GM18520 (cell line): ENCODE measurements at regions not wholly inside any gene's neighbourhood (a gene's known extent, or its start where the extent isn't known, plus 50 kb on each side); places are given as distances from the start of the nearest gene placed in this dataset.

Experiments used
- ATAC-seq: cut with Tn5 transposase; IDR thresholded peaks from one replicate; pipeline ENCODE4 v1.9.1; 2021; ENCODE audit not compliant: unreplicated experiment

DNA sequence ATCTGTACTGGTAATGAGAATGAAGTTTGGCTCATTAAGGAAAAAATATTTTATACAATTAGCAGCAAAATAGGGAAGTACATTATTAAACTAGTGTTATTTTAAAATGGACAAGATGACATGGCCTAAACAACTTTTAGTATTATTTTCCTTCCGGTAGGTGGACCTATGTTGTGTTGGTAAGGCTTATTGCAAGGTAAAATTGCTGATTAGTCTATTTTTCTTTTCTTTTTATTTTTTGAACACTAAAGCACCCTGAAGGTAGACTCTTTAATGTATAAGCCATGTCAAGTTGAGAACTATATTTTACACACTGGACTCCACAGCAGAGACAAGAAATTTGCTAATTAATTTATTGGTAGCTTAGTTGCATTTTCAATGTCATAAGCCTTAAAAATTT lies 239.5 kb upstream of the POT1 start:
- ATAC-seq, result no peak

DNA sequence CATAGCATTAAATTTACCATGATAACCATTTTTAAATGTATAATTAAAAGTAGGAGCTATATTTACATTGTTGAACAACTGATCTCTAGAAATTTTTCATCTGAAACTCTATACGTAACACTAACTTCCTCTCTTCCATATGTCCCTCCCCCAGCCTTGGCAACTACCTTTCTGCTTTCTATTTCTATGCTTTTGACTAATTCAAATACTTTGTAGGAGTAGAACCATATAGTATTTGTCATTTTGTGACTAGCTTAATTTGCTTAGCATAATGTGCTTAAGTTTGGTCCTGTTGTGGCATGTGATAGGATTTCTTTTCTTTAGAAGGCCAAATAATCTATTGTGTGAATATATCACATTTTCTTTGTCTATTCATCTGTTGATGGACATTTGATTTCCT lies 225.3 kb upstream of the POT1 start:
- ATAC-seq, result no peak

DNA sequence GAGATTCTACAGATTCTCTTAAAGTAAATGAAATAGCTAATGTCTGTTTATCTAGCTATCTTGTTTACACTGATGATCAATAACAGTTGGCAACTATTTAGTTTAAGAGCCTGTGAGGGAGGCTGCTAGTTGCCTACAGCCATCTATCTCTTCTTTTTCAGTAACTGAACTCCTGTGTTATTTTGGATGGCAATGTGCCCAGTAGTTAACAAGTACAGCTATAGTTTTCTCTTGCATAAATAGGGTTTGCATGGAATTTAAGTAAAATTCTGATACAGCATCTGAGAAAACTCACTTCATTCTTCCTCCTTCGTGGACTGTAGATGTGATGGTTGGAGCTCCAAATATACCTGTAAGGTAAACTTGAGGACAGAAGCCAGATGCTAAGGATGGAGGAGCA lies 219.5 kb upstream of the POT1 start:
- no peak for ATAC-seq

DNA sequence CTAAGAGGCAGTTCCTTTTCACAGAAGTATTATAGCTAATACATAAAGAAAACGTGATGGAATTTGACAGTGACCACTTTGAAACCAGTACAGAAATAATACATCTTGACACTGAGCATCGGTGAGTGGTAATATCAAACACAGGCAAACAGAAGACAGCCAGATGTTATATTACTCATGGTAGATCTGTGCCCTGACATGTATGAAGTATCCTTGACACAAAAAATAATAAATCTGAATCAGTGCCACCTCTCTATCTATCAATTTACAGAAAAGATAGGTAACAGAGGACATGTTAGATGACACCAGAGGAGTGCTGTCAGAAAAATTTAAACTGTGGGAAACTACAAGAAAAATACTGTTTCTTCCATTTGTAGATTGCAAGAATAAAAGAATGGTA lies 217.4 kb upstream of the POT1 start:
- no peak for ATAC-seq

DNA sequence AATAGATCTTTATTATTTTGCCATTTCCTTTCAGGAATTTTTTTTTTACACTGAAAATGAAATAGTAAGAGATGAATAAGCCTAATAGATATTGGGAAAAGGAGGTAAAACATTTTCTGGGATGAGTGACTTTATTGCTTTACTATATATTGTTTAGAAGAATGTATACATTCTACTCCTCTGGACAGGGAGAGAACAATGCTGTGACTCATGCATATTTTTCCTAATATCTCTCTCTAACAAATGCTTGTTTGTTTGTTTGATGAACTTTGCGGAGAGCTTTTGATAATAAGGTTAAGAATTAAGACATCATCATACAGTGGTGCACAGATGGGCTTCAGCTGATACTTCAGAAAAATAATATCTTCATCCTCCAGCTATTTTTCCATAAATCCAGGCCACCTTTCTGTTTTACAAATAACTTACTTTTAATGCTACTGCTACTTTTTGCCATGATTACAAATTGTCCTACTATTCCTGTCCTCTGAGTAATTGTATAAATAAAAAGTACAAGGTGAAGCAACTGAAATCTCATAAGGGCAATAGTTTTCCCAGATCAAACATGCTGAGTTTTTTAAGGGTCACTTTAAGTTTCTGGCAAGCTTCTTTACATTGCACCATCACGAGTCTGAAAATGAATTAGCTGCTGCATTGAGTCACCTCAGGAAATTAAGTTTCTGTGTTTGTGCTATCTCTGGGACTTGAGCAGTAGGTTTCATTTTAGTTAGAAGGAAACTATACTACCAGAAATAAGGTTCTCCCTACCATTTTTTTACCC lies 207.3 kb upstream of the POT1 start:
- no peak for ATAC-seq

DNA sequence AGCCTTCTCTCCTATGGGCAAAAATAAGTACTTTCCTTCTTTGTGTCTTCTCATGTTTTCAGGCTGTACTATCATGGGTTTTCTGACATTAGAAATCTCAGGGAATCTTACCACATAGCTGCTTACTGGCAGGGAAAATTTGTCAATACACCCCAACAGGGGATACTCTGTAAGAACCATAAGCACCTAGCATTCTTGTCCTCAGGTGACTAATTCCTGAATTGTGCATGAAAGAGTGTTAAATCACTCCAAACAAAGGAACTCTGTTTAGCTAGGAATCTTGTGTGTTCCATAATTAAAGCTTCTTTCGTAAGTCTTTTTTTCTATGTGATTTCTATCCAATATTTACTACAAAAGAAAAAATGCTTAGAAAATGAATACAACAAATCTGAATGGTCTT lies 206.7 kb upstream of the POT1 start:
- ATAC-seq, result no peak

DNA sequence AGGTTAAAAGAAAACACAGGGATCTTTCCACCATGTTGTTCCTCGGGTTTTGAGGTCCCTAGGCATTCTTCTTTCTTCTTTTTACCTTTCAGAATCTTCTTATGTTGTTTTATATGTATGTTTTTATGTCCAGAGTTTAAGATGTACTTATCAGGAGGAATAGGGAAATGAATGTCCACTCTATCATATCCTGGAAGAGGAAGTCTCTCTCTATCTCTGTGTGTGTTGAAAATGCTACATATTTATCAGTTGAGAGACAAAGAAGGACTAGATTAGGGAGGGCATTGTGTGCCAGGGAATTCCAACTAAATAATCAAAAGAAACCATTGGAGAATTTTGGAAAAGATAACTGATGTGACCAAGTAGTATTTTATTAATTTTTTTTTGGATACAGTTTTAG lies 200.5 kb upstream of the POT1 start:
- ATAC-seq, result no peak

DNA sequence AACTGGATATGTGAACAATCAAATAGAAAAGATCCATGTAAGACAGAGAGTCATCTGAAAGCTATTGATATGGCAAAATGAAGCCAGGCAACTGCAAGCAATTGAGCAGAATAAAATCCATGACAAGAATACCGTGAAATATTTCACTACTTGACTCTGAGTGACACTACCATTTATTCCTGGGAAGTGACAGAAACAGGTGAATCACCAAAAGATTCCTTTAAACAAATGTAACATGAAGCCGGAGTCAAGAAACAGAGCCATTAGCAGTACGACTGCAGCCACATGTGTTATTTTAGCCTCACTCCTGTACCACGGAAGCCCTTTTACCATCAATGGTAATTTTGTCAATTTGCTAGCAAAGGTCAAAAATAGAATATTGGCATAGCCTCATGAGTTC lies 197.7 kb upstream of the POT1 start:
- no peak for ATAC-seq

DNA sequence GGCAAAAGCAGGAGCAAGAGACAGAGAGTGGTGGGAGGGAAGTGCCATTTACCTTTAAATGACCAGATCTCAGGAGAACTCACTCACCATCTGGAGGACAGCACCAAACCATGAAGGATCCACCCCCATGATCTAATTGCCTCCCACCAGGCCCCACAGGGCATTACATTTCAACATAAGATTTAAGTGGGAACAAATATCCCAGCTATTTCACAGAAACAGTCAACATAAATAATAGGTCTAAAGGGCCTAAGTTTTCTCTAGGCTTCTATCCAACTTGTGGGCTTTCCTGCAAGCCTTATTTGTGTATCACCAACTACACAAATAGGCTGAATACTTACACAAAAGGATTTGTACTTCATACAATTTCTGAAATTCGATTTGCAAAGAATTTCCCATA lies 196.8 kb upstream of the POT1 start:
- no peak for ATAC-seq

DNA sequence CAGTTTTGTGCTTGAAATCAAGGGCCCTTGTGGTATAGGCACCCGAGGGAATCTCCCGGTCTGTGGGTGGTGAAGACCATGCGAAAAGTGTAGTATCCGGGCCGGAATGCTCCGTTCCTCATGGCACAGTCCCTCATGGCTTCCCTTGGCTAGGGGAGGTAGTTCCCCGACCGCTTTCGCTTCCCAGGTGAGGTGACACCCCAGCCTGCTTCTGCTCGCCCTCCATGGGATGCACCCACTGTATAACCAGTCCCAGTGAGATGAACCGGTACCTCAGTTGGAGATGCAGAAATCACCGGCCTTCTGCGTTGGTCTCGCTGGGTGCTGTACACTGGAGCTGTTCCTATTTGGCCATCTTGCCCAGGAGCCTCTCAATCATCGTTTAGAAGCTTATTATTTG lies 195.7 kb upstream of the POT1 start:
- ATAC-seq, result no peak

DNA sequence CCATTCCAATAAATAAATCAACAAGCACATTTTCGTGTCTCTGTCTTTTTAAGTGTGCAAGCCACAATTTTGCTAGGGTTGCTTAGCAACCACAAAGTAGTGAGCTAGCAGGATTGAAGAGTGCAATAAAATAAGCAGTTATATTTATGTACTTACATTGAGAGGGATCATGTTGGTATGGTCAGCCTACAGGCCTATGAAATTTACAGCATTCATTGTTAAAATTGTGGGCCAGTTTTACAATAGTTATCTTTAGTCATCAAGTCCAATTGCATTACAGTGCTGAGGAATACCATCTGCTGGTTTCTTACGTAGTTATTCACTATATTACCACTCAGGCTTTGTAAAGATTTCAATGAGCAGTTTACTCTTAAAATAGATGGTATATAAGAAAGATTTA lies 192.5 kb upstream of the POT1 start:
- ATAC-seq, result no peak

DNA sequence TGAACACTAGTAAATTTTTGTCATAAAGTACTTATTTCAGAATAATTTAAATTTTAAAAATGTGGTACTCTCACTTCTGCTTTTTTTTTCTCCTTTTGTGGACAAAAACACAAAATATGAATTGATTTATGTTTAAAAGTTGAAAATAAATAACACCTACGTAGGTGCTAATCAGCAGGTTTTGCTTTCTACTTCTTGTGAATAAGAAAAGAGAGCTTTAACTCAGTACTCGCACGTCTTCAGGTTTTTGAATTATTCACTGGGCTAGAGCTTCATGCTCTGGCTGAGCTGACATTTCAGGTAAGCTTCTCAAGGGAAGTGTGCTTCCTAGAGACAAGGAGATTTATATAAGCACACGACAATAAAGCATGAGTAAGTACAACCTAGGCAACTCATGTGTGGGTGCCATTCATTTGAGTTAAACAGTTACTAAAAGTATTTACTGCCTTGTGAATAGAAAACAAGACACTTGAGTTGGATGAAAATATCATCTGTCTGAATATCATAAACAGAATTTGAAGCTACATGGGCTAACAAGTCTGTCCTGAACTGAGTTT lies 190.0 kb upstream of the POT1 start:
- ATAC-seq, result peak; percentile 43

DNA sequence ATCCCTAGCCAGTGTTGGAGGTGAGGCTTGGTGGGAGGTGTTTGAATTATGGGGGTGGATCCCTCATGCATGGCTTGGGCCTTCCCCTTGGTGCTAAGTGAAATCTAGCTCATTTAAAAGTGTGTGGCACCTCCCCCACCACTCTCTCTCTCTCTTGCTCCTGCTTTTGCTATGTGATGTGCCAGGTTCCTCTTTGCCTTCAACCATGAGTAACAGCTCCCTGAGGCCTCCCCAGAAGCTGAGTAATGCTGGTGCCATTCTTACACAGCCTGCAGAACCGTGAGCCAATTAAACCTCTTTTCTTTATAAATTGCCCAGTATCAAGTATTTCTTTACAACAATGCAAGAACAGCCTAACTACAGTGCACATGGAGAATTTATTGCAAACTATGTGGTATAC lies 188.8 kb upstream of the POT1 start:
- no peak for ATAC-seq

DNA sequence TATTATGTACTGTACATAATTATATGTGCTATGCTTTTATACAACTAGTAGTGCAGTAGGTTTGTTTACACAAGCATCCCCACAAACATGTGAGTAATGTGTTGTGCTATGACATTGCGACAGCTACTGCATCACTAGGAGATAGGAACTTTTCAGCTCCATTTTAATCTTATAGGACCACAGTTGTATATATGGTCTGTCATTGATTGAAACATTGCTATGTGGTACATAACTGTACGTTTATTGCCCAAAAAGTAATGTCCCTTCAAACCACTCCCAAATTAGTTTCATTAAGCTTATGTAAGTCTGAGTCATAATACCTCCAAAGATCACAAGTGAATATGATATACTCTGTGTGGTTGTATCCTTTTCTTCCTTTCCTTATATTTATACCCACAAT lies 183.2 kb upstream of the POT1 start:
- ATAC-seq, result no peak

DNA sequence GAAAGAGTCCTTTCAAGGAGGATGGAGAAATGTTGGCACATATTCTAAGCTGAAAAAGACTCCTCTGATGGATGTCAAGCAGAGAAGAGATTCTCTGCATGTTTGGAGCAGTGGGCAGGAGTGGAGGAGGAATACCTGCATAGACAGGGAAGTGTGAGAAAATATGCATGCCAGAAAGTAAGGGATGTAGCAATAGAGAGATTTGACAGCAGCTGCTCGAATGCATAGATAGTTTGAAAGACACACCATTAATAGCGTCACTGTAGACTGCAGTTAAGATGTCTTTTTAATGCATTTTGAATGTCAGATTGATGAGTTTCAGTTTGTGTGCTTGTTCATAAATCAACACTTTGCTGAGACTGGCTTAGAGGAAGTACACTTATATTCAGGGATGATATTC lies 169.9 kb upstream of the POT1 start:
- no peak for ATAC-seq

DNA sequence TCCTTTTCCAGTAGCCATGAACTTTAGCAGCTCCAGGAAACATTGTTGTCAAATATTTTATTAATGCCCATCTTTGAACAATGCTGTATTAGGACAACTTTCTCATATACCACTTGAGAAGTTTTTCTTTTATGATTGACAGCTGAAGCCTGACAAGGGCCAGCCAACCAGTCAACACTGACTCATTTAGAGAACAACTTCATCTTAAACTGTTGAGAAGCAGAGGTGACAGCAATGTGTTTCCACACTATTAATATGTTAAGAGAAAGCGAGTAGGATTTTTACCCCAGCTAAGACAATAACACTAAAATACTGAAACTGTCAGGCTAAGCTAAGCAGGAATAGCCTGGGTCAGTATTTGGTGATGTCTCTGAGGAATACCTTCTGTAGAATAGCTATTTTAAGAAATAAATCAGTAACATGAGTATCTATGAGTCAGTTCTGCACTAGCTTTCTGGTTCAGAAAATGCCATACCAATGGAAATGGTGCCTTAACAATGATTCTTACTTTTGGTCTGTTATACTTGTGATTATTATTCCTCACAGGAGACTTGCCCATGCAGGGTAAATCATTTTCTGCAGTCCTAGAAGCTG lies 168.8 kb upstream of the POT1 start:
- peak; percentile 95 for ATAC-seq

DNA sequence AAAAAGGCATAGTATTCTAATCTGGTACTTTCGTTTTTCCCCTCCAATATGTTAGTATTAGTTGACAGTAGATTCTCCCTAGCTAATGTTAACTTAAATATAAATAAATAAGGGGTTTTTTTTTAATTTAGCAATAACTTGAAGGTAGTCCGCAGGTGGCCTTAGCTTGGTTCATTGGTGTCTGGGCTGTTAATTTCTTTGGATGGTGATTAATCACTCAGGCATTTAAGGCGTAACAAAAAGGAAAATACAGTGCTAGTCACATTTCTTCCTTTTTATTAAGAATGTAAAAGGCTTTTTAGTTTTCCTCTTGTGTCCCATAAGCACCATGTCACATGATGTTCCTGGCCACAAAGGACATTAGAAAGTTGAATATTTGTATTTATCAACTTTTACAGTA lies 161.0 kb upstream of the POT1 start:
- no peak for ATAC-seq

DNA sequence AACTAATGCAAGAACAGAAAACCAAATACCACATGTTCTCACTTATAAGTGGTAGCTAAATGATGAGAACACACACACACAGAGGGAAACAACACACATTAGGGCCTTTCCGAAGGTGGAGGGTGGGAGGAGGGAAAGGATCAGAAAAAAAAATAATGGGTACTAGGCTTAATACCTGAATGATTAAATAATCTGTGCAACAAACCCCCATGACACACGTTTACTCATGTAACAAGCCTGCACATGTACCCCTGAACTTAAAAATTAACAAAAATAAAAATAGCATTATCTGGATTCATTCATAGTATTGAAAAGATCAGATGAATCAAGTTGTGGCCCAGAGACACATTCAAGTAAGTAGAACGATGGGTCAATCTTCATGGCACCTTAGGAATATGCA lies 159.5 kb upstream of the POT1 start:
- no peak for ATAC-seq

DNA sequence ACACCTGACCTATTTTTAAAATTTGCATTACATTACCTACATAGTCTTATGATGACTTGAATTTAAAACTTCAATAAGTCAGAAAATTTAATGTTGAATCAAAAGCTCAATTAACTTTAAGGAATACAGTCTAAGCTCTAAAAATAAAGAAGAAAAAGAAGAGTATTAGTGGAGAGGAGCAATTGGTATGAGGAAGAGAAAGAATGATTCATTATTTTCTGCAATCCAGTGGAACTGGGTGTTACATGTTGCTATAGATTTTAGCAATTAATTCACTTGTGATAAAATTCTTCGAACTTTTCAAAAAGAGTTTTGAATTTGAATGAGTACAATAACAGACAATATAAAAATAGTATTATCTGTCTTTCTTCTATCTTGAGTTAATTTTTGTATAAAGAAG lies 158.9 kb upstream of the POT1 start:
- ATAC-seq, result no peak

DNA sequence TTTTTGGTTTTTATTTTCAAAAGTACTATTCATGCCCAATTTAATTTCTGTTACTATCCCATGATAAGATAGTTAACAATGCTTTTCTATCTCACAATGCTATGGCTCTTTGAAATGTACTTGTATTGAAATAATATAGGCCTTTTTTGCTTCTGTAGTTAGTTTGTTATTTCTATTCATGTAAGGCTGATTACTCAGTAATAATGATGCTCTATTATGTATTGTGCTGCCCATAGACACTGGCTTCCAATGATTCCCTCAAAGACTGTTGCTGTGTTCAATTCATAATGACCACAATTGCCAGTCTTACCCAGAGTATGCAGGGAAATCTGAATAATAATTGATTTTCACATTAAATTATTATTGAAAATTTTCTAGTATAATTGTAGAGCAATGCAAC lies 155.5 kb upstream of the POT1 start:
- ATAC-seq, result no peak

DNA sequence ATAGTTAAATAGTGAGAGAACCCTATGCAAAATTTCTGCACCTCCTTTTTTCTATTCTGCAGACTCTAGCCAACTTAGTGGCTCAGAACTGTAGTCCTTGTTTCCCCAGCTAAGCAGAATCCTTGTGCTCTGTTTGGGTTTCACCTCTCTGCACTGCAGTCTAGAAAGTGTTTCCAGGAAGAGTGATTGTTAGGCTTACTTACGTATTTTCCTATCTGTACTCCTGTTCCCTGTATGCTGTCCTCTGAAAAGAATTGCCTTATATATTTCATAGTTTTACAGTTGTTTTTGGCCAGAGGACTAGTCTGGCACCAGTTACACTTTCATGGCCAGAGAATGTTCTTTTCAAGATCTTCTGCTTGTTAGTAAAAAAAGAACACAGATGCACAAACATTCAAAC lies 154.6 kb upstream of the POT1 start:
- ATAC-seq, result no peak

DNA sequence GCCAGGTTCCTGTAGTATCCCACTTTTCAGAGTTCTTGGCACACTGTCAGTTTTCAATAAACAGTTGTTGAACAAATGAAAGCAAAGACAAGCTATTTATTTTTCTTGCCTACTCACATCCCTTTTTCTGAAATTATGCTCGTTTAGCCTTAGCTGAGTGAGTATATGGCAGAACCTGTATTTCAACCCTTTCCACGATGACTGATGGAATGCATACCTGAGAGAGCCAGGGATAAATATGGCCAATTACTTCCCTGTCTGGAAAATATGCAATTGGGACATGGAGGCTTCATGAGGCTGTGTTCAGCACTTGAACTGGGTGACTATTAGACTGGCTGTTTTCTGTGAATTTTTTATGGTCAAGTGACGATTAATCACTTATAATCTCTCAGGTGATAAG lies 144.5 kb upstream of the POT1 start:
- no peak for ATAC-seq

DNA sequence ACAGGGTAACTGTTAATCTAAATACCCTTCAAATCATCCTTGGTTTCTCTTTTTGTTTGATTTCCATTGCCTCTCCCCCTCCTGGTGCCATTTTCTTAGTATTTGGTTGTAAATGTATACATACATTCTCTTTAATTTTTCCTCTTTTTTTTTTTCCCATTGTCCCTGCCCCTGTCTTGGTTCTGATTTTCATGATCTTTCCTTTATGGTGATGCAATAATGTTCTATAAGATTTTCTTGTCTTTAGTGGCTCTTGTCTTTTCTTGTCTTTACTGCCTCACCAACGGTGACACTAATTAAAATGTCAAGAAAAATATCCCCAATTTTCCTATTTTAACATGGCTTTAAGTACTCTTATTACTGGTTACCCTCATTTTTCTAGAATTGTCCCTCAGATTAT lies 135.9 kb upstream of the POT1 start:
- ATAC-seq, result no peak
